NCI-H128 (cell line): ENCODE measurements at regions not wholly inside any gene's neighbourhood (a gene's known extent, or its start where the extent isn't known, plus 50 kb on each side); places are given as distances from the start of the nearest gene placed in this dataset.
"Not testable (repeated sequence)": the region's sequence is repeated elsewhere in the genome, so short reads cannot be mapped to it uniquely, and the experiment has no call there.

ENCODE experiments used
- DNase-seq: peaks from one replicate; lab custom pipeline; 2025; ENCODE audit not compliant: unreplicated experiment; lab: John Stamatoyannopoulos, UW

DNA sequence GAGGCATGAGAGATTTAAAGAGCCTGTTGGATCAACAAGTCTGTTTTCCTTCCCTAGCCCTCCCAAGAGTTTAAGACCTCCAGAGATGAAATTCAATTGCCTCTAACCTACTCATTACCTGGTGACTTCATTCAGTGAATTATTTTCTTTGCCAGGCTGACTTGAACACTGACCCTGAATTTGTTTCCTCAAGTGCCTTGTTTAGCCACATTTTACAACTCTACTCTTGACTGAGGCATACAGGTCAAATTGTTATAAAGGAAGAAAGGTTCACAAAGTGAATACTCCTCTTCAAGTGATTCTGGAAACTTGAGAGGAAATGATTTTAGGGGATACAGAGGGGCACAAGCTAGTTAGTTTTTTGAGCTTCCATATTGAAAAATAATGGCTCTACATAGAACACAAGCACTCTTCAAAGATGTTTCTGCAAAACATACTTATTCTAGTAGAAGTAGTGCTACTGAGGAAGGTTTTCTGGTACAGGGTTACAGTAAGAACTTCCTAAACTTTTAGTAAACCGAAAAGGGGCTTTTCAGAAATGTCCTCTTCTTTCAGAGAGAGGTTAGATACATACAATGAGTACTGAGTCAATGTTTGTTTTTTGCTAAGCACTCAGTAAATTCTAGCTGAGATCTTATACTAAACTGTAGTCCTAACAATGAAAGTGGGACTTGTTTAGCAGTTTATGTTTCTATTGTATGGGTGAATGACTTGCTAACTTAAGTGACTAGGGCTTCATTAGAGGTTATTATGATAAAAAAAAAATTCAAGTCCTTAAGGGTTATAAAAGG is 137.4 kb upstream of the SATB1 start:
- DNase-seq: no peak

DNA sequence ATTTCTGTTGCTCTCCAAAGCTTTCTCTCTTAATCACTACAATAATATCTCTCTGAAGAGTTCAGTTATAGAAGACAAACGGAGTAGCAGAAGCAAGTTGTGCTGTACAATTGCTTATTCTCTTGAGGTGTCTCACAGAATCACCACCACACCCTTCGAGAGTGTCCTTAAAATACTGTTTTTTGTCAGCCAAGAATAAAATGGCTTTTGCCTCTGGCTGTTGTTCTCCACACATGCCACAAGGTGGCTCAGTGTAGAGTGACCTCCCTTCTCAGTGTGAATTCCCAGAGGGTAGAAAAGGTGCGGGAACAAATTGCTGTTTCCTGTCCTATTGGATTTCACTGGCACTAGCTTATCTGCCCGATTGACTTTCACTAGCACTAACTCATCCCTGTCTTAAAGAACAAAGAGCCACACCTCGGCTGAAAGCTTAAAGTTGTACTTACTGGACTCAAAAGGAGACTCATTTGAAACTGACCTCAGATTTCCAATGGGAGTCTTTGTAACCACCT is 134.2 kb upstream of the SATB1 start:
- no peak for DNase-seq

- no peak for DNase-seq
Observed at GRCh38 chr3:18558507-18558906, 133.4 kb upstream of the SATB1 start.

GRCh38 chr3:18557216-18557615 is 132.1 kb upstream of the SATB1 start:
- no peak for DNase-seq

DNA sequence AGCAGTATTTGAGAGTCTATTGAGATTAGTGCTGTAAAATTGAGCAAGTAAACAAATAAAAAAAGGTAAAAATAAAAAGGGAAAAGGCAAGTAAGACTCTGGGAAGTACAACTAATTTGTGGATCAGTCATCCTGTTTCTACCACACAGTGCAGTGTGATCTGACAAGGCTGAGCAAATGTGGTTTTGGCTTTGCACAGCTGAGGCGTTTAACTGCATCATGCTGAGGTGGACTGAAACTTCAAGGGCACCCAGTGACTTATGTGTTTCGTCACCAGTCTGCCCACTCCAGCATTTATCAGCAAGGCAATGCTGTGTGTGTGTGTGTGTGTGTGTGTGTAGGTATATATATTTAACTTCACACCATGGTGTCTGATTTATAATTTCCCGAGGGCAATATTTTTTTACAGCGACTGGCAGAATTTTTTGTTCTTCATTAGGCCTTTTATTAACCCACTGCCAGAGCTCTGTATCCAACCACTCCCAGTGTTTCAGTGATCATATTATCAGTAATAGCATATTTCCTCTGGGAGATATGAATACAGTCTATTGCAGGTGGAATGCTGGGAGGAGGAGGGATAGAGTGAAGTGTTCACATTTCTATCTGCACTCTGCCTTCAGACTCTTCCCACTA is 131.5 kb upstream of the SATB1 start:
- DNase-seq: no peak

DNA sequence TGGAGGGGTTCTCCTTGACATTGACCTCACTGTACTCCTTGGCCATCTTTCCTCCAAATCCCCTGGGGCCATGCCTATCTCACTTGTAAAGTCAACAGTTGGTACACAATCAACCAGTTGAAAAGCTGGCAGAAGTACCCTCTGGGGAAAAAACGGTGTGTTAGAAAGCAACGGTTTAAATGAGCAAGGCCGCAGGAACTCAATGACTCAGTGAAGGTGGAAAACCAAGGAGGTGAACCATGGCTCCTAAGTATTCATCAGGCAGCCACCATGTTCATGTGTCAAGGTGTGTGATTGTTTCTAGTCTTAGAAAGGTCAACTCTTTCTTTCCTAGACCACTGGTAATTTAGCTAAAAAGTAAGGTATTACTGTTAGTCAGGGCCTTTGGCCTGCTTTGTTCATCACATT is 130.9 kb upstream of the SATB1 start:
- DNase-seq: no peak

- DNase-seq: not testable (repeated sequence)
Observed at GRCh38 chr3:18552579-18553105, 127.5 kb upstream of the SATB1 start.

- DNase-seq: no peak
Observed at GRCh38 chr3:18546632-18547031, 121.5 kb upstream of the SATB1 start.

DNA sequence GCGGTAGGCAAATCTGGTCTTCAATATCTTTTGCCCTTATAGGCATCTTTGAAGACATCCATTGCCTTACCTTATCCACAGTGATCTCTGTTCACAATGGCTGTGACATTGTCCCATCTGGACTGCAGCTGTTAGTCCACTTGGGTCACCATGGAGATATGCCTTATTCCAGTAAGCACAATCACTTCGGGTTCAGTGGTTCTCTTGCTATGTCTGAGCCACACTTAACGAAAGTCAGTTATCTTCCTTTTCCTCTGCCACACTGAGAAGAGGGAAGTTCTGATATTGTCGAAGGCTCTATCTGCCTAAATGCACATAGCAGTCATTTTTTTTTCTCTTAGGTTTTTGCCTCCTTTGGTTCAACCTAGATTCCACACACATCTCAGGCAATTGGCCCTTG is 119.0 kb upstream of the SATB1 start:
- no peak for DNase-seq

GRCh38 chr3:18538463-18539230 is 113.5 kb upstream of the SATB1 start:
- DNase-seq: no peak

- DNase-seq: no peak
Observed at GRCh38 chr3:18533039-18533438, 107.9 kb upstream of the SATB1 start.

DNA sequence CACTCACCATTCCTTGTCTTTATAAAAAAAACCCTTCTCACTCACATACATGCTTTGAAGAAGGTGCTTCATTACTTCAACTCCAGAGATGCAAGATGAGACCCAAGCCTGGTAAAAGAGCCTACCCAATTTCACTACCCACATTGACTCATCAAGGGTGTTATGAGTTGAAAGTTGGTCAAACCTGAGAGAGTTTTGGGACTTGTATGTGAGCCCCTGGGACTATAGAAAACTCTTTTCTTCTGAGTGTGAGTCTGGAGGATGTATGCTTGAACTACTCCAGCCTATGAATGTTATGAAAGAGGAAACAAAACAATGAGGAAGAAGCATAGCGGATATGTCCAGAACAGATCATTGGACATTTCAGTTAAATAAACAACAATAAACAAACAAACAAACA is 106.5 kb upstream of the SATB1 start:
- DNase-seq: no peak

DNA sequence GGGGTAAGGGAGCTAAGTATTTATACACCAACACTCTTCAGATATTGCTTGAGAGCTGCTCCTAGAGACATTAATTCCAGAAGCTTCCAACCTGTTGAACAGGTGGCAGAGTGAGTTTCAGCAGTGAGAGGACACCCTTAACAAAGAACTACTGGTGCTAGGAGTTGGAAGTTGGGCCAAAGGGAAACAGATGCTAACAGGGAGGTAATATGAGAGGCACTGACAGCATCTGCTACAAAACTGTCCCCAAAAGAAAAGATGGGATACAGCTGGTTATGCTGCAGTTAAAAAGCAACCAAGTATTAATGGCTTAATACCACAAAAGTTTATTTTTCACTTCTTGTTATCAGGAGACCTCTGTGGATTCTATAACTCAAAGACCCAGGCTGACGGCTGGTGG is 104.5 kb upstream of the SATB1 start:
- no peak for DNase-seq

DNA sequence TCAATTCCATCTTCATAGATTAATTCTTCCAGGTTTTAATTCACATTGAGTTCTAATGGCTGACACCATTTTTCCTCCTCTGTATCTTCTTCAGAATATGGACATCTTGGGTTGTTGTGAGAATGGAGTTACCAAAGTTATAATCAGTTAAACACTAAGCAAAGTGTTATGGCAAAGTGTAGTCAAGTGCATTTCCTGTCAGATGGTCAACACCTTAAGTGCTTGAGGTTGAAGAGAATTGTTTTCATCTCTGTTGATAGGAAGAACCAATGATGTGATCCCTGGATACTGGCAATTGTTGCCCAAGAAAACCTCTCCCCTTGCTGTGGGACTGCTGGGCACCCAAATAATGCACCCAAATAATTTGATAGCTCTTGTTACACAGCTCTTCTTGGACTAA is 102.6 kb upstream of the SATB1 start:
- no peak for DNase-seq

- no peak for DNase-seq
Observed at GRCh38 chr3:18526667-18527066, 101.5 kb upstream of the SATB1 start.

- DNase-seq: not testable (repeated sequence)
Observed at GRCh38 chr3:18516170-18516569, 91.0 kb upstream of the SATB1 start.

DNA sequence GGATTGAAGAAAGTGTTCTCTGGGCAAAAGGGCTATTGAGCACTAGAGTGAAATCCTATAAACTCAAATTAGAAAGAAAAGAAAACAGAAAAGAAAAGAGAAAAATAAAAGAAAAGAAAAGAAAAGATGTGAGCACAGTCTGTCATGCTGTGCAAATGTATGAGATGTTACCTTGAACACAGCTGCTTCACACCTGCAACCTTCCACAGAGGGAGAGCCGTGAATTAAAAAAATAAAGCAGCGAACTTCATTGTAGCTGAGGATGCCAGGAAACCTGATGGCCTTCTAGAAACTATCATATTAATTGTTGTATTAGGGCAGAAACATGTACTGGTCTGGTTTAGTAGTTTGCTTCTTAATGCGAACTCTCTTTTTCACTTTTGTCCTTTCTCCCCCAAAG is 88.0 kb upstream of the SATB1 start:
- DNase-seq: no peak

DNA sequence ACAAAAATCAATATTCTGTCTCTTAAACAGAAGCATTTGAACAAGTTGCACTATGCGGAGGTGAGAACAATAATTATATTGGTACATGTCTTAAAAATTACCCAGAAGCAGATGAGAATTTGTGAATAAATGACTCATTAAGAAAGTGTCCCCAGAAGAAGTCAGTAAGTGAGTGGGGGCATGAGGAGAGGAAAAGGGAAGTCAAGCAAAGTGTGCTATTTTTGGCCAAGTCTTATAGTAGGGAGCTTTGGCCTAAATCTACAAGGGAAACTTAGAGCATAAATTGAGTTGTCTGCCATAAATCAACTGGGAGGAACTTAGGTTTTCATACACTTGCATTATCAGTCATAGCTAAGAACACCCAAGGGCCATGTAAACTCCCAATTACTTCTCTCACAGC is 86.9 kb upstream of the SATB1 start:
- no peak for DNase-seq

DNA sequence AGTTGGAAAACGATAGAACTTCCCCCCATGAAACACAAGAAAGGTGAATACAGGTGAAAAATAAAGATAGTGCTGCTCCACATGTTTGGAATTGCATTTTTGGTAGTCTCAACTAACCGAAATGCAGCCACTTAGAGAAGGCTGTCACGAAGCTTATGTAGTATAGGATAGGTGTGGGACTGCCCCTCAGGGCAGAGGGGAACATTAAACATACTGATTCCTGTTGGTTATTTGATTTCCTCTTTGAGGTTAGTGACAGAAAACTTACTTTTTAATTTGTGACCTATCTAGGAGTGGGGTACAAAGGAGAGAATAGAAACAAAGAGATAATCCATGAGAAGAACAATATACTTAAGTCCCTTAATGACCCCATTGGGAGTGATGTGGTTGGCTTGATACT is 85.8 kb upstream of the SATB1 start:
- no peak for DNase-seq

- DNase-seq: no peak
Observed at GRCh38 chr3:18507333-18507732, 82.2 kb upstream of the SATB1 start.

DNA sequence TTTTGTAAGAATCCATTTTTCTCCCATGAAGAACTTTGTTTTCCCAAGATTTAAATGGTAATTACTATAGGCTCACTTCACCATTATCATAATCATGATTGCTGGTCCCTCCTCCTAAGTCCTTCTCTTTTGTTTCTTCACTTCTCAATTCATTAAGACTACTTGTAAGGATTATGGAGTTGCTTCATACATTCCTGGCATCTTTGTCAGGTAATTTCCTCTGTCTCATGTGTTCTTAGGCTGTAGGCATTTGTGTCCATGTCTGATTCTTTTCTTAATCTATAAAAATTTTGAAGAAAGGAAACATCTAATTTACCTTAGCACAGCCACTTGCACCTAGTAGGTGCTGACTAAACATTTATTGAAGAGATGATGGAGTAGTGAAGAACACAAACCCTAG is 79.9 kb upstream of the SATB1 start:
- no peak for DNase-seq
